Parathyroid adenoma (tissue), 2 donors: ENCODE measurements at regions not wholly inside any gene's neighbourhood (a gene's known extent, or its start where the extent isn't known, plus 50 kb on each side); places are given as distances from the start of the nearest gene placed in this dataset.

ENCODE experiments used
- H2AFZ ChIP-seq: fragments of 300-600 bp; sonication (generic); one replicate; pipeline ENCODE4 v1.7.0; 2017; ENCODE audit warnings: antibody characterized with exemption, mild to moderate bottlenecking
- H3K27ac ChIP-seq: fragments of 300-600 bp; sonication (generic); one replicate; pipeline ENCODE4 v1.7.0; 2017
- H3K27me3 ChIP-seq: fragments of 300-600 bp; sonication (generic); one replicate; pipeline ENCODE4 v1.7.0; 2017; ENCODE audit warnings: low read length; ENCODE audit not compliant: control insufficient read depth, insufficient read depth
- H3K36me3 ChIP-seq: fragments of 300-600 bp; sonication (generic); one replicate; pipeline ENCODE4 v1.7.0; 2017; ENCODE audit warnings: low read length; ENCODE audit not compliant: control insufficient read depth, insufficient read depth
- H3K4me1 ChIP-seq: fragments of 300-600 bp; sonication (generic); one replicate; pipeline ENCODE4 v1.7.0; 2017; ENCODE audit warnings: control low read depth
- H3K4me2 ChIP-seq: fragments of 300-600 bp; sonication (generic); one replicate; pipeline ENCODE4 v1.7.0; 2017; ENCODE audit warnings: low read length
- H3K4me3 ChIP-seq: fragments of 300-600 bp; sonication (generic); one replicate; pipeline ENCODE4 v1.7.0; 2017; ENCODE audit warnings: low read depth, low read length
- H3K79me2 ChIP-seq: fragments of 300-600 bp; sonication (generic); one replicate; pipeline ENCODE4 v1.7.0; 2017; ENCODE audit warnings: control low read depth
- H3K9ac ChIP-seq: fragments of 300-600 bp; sonication (generic); one replicate; pipeline ENCODE4 v1.7.0; 2017; ENCODE audit warnings: mild to moderate bottlenecking
- H3K9me3 ChIP-seq: fragments of 300-600 bp; sonication (generic); one replicate; pipeline ENCODE4 v1.7.0; 2017; ENCODE audit warnings: low read length; ENCODE audit not compliant: control insufficient read depth
- CTCF ChIP-seq: fragments of 300-600 bp; sonication (generic); IDR thresholded peaks from one replicate; pipeline ENCODE4 v1.7.0; 2017; ENCODE audit warnings: antibody characterized with exemption, mild to moderate bottlenecking
- donor health status: primary hyperparathyroidism.

GRCh38 chr1:70571191-70571590 is 160.1 kb downstream of the CTH start:
- Histone ChIP-seq H3K9me3 (no peaks in the 10 kb centered on the region), H3K36me3 (no peaks in the 10 kb centered on the region), H3K4me2 (no peak overlapping the region), H3K4me3 (no peak overlapping the region), H2AFZ (no peak overlapping the region), H3K4me1 (no peaks in the 10 kb centered on the region), H3K27me3 (no peaks in the 10 kb centered on the region), H3K9ac (no peak overlapping the region), H3K27ac (no peak overlapping the region), H3K79me2 (no peaks in the 10 kb centered on the region)
- TF ChIP-seq CTCF, result no peak

GRCh38 chr1:70573317-70573843 is 162.3 kb downstream of the CTH start:
- H3K4me3 ChIP-seq, result no peak overlapping the region
- TF ChIP-seq CTCF, result no peak
- no peaks in the 10 kb centered on the region for H3K36me3 ChIP-seq
- H3K9ac ChIP-seq, result no peak overlapping the region
- H3K27ac ChIP-seq, result no peak overlapping the region
- H2AFZ ChIP-seq, result no peak overlapping the region
- H3K27me3 ChIP-seq, result no peaks in the 10 kb centered on the region
- no peaks in the 10 kb centered on the region for H3K4me1 ChIP-seq
- no peak overlapping the region for H3K4me2 ChIP-seq
- no peaks in the 10 kb centered on the region for H3K79me2 ChIP-seq
- H3K9me3 ChIP-seq, result no peaks in the 10 kb centered on the region

GRCh38 chr1:70581661-70582060 is 170.6 kb downstream of the CTH start:
- Histone ChIP-seq H3K36me3 (no peaks in the 10 kb centered on the region), H3K4me2 (no peak overlapping the region), H3K4me1 (no peaks in the 10 kb centered on the region), H3K4me3 (no peak overlapping the region), H2AFZ (no peak overlapping the region), H3K27me3 (no peaks in the 10 kb centered on the region), H3K9ac (no peak overlapping the region), H3K9me3 (no peaks in the 10 kb centered on the region), H3K79me2 (no peaks in the 10 kb centered on the region), H3K27ac (no peak overlapping the region)
- TF ChIP-seq CTCF, result no peak

- Histone ChIP-seq H3K27ac (no peak overlapping the region), H3K9ac (no peak overlapping the region), H3K36me3 (no peaks in the 10 kb centered on the region), H3K9me3 (no peaks in the 10 kb centered on the region), H2AFZ (no peak overlapping the region), H3K4me1 (no peaks in the 10 kb centered on the region), H3K4me2 (no peak overlapping the region), H3K27me3 (no peaks in the 10 kb centered on the region), H3K4me3 (no peak overlapping the region), H3K79me2 (no peaks in the 10 kb centered on the region)
- no peak for TF ChIP-seq CTCF
These were observed 172.5 kb downstream of the CTH start for GRCh38 chr1:70583522-70583921.

- Histone ChIP-seq H3K9me3 (no peaks in the 10 kb centered on the region), H2AFZ (no peak overlapping the region), H3K27me3 (no peaks in the 10 kb centered on the region), H3K9ac (no peak overlapping the region), H3K36me3 (no peaks in the 10 kb centered on the region), H3K4me3 (no peak overlapping the region), H3K4me1 (no peaks in the 10 kb centered on the region), H3K79me2 (no peaks in the 10 kb centered on the region), H3K4me2 (no peak overlapping the region), H3K27ac (no peak overlapping the region)
- TF ChIP-seq CTCF, result no peak
These were observed 175.0 kb downstream of the CTH start for GRCh38 chr1:70586046-70586445.
